ENCODE measurements at regions not wholly inside any gene's neighbourhood (a gene's known extent, or its start where the extent isn't known, plus 50 kb on each side); places are given as distances from the start of the nearest gene placed in this dataset.

DNA sequence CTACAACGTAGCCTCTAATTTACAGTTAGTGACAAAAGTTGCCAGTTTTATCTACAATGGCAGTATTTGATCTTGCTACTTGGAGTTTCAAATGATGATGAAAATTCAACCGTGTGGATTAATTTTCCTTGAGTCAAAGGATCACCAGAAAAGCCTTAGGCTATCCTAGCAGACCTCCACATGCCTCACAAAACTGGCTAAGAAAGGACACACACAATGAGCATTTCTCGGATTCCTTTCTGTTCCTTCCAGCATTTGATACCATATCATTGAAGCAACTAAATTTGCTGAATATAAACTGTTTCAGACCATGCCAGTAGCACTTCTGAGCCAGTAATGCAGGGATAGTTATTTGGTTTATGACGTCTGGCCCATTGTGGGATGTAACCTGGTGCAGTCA lies 587.4 kb upstream of the MDFIC2 start:
- no peak for DNase-seq (ENCODE audit: low spot score)

DNA sequence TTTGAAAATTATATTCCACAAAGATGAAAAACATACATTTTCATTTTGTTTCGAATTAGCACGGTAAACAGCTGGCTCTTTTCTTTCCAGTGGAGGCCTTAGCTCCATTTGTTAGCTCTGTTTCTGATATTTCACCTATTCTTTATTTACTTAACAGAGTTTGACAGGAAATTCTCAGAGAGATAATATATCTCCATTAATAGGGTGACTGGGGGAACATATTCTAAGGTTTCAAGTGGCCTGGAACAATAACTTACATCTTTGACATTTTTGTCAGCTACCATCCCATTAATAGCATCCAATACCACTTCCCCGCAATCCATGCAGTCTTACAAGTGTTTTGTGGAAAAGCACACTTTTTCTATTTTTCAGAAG lies 577.6 kb upstream of the MDFIC2 start:
- no peak for DNase-seq (ENCODE audit: low spot score)

- no peak for DNase-seq (ENCODE audit: low spot score)
These were observed 577.0 kb upstream of the MDFIC2 start for GRCh38 chr3:70889162-70890019.

DNA sequence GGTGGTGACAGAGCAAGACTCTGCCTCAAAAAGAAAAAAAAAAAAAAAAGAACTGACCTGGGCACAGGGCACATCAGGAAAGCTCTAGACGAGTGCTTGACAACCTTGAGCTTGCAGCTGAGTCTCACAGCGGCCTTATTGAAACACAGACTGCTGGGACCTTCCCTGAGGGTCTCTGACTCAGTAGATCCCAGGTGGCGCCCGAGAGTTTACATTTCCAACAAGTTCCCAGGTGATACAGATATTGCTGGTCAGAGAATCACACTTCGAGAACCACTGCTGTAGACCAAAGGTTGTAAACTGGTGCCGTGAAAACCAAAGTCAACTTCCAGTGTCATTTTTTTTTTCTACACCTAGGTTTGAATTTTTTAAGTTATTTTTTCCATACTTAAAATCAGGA lies 573.2 kb upstream of the MDFIC2 start:
- DNase-seq (ENCODE audit: low spot score), result no peak

- no peak for DNase-seq (ENCODE audit: low spot score)
These were observed 569.7 kb upstream of the MDFIC2 start for GRCh38 chr3:70882104-70882503.

DNA sequence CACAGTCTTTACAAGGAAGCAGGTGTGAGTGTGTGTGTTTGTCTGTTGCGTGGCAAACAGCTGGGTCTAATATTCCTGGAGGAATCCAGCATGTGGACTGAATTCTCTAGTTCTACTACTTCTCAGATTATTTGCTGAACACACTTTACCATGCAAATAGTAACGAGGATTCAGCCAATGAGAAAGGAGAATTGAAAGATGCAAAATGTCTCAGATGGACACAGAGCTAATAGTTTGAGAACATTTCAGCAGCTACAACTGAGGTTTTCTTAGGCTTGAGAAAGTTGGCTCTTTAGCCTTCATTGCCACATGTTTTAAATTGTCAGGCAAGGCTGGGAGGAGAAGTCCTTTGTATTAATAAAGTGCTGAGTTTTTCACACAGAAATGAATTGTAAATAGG lies 568.0 kb upstream of the MDFIC2 start:
- DNase-seq (ENCODE audit: low spot score), result no peak

- DNase-seq (ENCODE audit: low spot score), result no peak
These were observed 563.7 kb upstream of the MDFIC2 start for GRCh38 chr3:70876154-70876553.

DNA sequence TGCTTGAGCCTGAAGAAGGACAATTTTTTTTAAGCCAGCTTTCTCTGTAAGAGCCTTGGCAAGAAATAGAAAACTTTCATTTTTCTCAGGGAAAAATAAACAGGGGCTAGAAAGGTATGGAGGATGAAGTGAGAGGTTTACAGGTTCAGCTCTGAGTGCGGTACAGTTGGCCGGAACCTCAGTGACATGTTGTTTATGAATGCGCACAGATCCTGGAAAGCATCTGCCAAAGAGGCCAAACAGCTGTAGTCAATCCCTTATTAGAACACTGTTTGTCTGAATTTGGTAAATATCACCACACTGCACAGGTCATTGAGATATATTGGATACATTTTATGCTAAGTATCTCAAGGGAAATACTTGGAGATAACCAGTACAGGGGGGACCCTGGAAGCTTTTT lies 561.8 kb upstream of the MDFIC2 start:
- DNase-seq (ENCODE audit: low spot score), result no peak

- DNase-seq (ENCODE audit: low spot score), result no peak
These were observed 561.2 kb upstream of the MDFIC2 start for GRCh38 chr3:70873686-70874085.

DNA sequence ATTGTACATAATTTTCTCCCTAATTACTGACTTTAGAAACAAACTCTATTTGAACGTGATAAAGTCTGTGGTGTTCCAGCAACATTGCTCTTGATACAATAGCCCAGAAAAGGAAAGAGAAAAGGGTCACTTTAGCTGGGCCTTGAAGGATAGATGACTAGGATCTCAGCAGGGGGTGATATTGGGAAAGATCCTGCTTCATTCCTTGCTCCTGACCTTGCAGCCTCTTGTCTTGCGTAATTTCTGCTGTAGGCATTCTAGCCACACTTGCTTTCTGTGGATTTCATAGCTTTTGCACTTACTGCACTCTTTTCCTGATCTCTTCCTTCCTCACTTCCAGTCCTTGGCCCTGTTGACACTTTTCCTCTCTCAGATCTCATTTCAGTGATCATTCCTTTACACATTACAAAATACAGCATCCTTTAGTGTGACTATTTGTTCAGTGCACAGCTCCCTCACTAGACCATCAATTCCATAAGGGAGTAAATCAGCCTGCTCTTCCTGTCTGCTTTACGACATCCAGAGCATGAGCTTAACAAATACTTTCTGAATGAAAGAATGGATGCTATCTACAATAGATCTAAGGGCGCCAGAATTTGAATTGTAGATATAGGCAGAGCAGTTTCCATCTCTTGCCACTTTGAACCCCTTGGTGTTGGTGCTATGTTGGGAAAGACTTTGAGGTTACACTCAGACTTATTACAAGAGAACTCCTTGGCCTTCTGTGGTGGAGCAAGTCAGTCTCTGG lies 559.6 kb upstream of the MDFIC2 start:
- no peak for DNase-seq (ENCODE audit: low spot score)

DNA sequence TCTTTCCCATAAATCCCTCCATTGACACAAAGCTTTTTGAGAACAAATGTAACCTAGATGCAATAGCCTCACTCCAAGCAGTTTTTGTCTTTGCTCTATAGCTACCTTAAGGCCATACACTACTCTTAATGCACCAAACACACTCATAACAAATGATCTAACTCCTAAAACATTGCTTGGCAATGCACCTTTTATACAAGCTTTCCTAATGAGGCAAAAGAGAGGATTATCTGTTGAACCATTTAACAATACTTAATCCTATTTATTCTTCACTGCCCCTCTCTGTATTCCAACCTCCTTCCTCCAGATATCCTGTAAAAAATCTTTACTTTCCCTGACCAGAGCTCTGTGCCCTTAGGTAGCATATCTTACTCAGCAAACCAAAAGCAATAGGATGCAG lies 558.1 kb upstream of the MDFIC2 start:
- no peak for DNase-seq (ENCODE audit: low spot score)

GRCh38 chr3:70868561-70868960 lies 556.1 kb upstream of the MDFIC2 start:
- no peak for DNase-seq (ENCODE audit: low spot score)

DNA sequence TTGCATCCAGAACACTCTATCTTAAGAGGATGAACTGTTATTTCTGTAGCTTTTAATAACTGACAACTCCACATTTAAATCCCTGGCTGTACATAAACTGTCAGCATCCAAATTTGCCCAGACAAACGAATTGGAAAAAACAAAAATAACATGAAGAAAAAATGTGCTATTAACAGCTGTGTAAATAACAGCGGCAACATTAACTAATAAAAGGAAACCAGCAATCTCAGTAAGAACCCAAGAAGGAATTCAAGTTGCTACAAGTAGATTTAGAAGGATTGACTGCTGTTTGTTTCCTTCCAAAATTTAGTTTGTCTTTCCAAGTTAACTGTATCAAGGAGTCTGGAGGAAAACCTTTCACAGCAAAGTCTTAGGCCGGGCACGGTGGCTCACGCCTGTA lies 550.6 kb upstream of the MDFIC2 start:
- no peak for DNase-seq (ENCODE audit: low spot score)

GRCh38 chr3:70861855-70862254 lies 549.4 kb upstream of the MDFIC2 start:
- DNase-seq (ENCODE audit: low spot score), result no peak

- DNase-seq (ENCODE audit: low spot score), result no peak
These were observed 548.8 kb upstream of the MDFIC2 start for GRCh38 chr3:70861234-70861633.

- no peak for DNase-seq (ENCODE audit: low spot score)
These were observed 545.5 kb upstream of the MDFIC2 start for GRCh38 chr3:70857916-70858315.

DNA sequence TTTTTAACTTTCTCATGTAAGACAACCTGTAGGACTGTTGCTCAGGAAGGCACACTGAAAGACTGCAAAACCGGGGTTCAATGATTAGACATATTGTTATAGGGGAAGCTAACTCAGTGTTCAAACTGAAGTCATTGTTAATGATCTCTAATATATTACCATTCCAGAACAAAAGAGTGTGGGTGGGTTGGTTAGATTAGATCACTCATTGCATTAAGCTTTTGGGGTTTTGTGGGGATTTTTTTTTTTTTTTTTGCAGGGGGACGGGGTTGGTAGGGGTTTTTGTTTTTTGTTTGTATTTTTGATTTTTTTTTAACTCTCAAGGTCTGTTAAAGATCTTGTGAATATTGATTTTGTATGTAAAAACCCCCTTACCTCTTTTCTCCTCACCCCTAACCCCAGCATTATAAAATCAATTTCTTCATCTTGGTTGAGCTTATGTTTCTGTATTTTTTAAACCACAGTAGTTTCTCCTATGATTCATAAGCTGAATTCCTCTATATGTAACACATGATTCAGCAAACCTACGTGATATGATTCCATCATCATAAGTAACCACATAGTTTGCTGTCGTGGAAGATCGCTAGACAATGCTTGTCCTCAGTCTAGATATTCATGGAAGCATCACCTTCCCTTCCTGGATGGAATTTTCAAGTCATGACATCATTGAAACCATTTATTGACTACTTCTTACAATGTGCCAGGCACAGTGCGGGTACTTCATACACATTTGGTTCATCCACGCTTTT lies 544.1 kb upstream of the MDFIC2 start:
- no peak for DNase-seq (ENCODE audit: low spot score)

DNA sequence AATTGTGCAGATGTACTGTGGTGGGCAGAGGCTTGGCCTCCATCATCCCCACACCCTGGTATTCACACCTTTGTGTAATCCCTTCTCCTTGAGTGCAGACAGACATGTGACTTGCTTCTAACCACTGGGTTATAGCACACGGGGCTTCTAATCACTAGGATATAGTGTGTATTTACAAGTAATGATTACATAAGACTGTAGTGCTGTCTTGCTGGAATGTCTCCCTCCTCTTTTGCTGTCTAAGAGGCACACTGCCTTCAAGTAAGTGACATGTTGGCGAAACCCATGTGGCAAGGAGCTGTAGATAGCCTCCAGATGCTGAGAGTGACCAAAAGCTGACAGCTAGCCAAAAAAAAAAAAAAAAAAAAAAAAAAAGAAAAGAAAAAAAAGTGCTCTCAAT lies 542.7 kb upstream of the MDFIC2 start:
- no peak for DNase-seq (ENCODE audit: low spot score)

DNA sequence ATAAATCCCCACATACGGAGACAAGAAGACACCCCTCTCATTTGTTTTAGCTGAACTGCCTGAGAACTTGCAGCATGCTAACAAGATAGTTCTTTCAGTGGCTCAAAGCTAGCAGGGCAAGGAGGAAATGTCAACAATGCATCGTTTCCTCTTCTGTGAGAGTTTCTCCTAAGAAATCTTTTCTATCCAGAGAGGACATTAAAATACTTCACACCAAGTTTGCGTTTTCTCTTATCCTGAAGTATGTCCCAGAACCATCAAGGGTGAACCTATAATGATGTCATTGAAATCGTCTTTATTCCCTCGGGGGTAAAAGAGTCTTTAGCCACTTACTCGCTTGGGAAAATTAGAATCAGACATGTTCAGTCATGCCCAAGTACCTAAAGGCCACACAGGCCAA lies 541.7 kb upstream of the MDFIC2 start:
- no peak for DNase-seq (ENCODE audit: low spot score)

- no peak for DNase-seq (ENCODE audit: low spot score)
These were observed 540.9 kb upstream of the MDFIC2 start for GRCh38 chr3:70853161-70853944.

GRCh38 chr3:70849911-70850699 lies 537.7 kb upstream of the MDFIC2 start:
- DNase-seq (ENCODE audit: low spot score), result no peak

Data from D341Med (cell line).